Breast epithelium (tissue), 4 donors: ENCODE measurements at regions not wholly inside any gene's neighbourhood (a gene's known extent, or its start where the extent isn't known, plus 50 kb on each side); places are given as distances from the start of the nearest gene placed in this dataset.

ENCODE experiments used
- DNase-seq, 2 donors: peaks; one replicate each; pipeline ENCODE4 v3.0.0-alpha.2; 2019; ENCODE audit warnings: low spot score in 2 of 2
- H3K27ac ChIP-seq, 2 donors: fragments of 200-600 bp; sonication (generic) in 1 of 2; one replicate each; pipeline ENCODE4 v1.5.1; 2016 to 2019; ENCODE audit warnings: mild to moderate bottlenecking in 1 of 2
- H3K27me3 ChIP-seq, 2 donors: fragments of 200-600 bp; sonication (generic) in 1 of 2; one replicate each; pipeline versions ENCODE4 v1.5.1 to v1.6.0; 2017 to 2019; ENCODE audit warnings: control low read depth in 1 of 2, mild to moderate bottlenecking in 1 of 2
- H3K36me3 ChIP-seq: fragments of 200-600 bp; one replicate; pipeline ENCODE4 v1.5.1; 2019
- H3K4me1 ChIP-seq, 2 donors: fragments of 200-600 bp; sonication (generic); one replicate each; pipeline ENCODE4 v1.5.1; 2016 to 2019; ENCODE audit warnings: control low read depth in 1 of 2
- H3K4me3 ChIP-seq, 3 donors: fragments of 200-600 bp; sonication (generic); 1 replicate in 2 of 3; 2 replicates in 1 of 3; pipeline ENCODE4 v1.5.1; 2016 to 2019; ENCODE audit warnings: mild to moderate bottlenecking in 3 of 3, moderate library complexity in 2 of 3
- H3K9me3 ChIP-seq, 2 donors: fragments of 200-600 bp; sonication (generic) in 1 of 2; one replicate each; pipeline ENCODE4 v1.5.1; 2016 to 2019; ENCODE audit warnings: control low read depth in 1 of 2
- POLR2A ChIP-seq: fragments of 450-650 bp; IDR thresholded peaks from one replicate; pipeline ENCODE4 v1.6.1; 2016; ENCODE audit warnings: antibody characterized with exemption, mild to moderate bottlenecking, moderate library complexity
- POLR2AphosphoS5 ChIP-seq, 3 donors: sonication (generic); formaldehyde crosslinking; IDR thresholded peaks; one replicate each; pipeline ENCODE4 v1.6.1; 2017; ENCODE audit warnings: antibody characterized with exemption in 3 of 3
- intact Hi-C: fragments of 100-400 bp; cut with DNase I; formaldehyde crosslinking; loops from one replicate; pipeline ENCODE4 v1.15.1; 2023; ENCODE audit warnings: low total_unique reads
- TF ChIP-seq, protein P1 (sequence below), 3 donors: fragments of 450-650 bp; IDR thresholded peaks; one replicate each; pipeline ENCODE4 v1.5.1; 2016 to 2017; ENCODE audit warnings: antibody characterized with exemption in 3 of 3, mild to moderate bottlenecking in 3 of 3, moderate library complexity in 3 of 3

DNA sequence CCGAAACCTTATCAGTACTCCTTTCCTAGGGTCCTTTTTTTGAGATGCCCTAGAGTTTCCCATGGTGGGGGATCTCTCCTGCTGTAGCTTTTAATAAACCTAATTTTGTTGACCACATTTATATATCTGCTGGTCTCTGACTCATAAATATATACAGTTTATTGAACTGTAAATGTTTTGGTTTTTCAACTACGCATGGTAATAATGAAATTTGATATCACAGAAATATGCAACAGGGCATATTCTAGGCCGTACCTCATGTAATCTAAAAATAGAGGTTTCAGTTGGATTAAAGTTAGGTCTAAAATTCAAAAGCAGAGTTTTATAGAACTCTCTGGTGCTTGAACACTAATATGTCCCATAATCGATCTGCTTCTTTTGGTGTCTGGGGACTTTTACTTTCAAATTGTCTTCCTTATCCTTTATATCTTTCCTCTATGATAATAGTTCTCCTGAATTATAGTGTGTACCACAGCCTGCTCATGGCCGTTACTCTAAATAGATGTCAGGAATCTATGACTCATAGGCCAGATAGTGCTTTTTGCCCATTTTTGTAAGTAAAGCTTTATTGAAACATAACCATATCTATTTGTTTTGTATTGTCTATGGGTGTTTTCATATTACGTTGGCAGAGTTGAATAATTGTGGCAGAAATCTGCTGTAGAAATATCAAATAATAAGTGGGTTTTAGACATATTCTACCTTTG is 324.8 kb upstream of the PCDH9 start:
- no peak for DNase-seq
- H3K36me3 ChIP-seq = no peaks in the 10 kb centered on the region
- H3K9me3 ChIP-seq = peaks cover 0 to 14% of the 10 kb centered on the region in 2 donors
- TF ChIP-seq POLR2A = no peak
- TF ChIP-seq, protein P1, sequence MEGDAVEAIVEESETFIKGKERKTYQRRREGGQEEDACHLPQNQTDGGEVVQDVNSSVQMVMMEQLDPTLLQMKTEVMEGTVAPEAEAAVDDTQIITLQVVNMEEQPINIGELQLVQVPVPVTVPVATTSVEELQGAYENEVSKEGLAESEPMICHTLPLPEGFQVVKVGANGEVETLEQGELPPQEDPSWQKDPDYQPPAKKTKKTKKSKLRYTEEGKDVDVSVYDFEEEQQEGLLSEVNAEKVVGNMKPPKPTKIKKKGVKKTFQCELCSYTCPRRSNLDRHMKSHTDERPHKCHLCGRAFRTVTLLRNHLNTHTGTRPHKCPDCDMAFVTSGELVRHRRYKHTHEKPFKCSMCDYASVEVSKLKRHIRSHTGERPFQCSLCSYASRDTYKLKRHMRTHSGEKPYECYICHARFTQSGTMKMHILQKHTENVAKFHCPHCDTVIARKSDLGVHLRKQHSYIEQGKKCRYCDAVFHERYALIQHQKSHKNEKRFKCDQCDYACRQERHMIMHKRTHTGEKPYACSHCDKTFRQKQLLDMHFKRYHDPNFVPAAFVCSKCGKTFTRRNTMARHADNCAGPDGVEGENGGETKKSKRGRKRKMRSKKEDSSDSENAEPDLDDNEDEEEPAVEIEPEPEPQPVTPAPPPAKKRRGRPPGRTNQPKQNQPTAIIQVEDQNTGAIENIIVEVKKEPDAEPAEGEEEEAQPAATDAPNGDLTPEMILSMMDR (IDR thresholded peaks at IDR 0.05) = no peak
- no peak for TF ChIP-seq POLR2AphosphoS5 (IDR thresholded peaks at IDR 0.05)
- no peak overlapping the region for H3K27ac ChIP-seq
- no peak overlapping the region for H3K4me3 ChIP-seq
- no peaks in the 10 kb centered on the region for H3K4me1 ChIP-seq
- H3K27me3 ChIP-seq = no peaks in the 10 kb centered on the region
- intact Hi-C loops = no loop called here

DNA sequence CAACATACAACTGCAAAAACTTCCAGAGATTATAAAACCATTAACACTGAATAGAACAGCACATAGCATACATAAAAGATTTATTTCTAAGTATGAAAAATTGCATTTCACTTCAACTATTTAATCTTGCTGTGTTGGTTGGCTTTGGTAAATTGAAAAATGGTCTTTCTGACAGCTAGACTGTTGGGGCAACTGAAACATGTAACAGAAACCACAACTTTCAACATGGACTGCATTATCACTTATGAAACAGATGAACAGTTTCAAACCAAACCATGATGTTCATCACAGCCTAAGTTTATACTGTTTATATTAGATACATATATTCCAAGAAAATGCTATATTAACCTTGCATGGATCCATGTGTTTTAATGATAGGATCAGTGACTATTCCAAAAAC is 324.1 kb upstream of the PCDH9 start:
- Histone ChIP-seq H3K4me1 (no peaks in the 10 kb centered on the region), H3K4me3 (no peak overlapping the region), H3K36me3 (no peaks in the 10 kb centered on the region), H3K9me3 (peaks cover 0 to 14% of the 10 kb centered on the region in 2 donors), H3K27me3 (no peaks in the 10 kb centered on the region), H3K27ac (no peak overlapping the region)
- DNase-seq = no peak
- TF ChIP-seq POLR2AphosphoS5 (IDR thresholded peaks at IDR 0.05) (no peak), POLR2A (no peak)
- TF ChIP-seq, protein P1 (IDR thresholded peaks at IDR 0.05) = no peak
- intact Hi-C loops = no loop called here

DNA sequence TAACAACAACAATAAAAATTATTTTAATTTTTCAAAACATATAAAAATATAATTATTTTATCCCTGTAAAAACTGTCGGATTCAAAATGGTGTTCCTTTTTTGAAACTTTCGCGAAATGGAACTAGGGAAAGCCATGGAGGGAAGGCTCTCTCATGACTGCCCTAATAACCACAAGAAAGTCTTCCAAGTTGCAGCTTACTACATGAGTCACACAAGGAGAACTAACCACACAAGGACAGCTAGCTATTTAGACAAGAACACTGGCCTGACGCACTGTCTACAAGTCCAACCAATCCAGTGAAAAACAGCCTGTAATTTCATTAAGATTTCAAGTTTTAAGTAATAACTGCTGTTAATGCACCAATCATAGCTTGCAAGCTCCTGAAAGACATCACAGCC is 319.2 kb upstream of the PCDH9 start:
- Histone ChIP-seq H3K4me1 (no peaks in the 10 kb centered on the region), H3K27ac (no peak overlapping the region), H3K9me3 (no peaks in the 10 kb centered on the region), H3K4me3 (no peak overlapping the region), H3K27me3 (no peaks in the 10 kb centered on the region), H3K36me3 (no peaks in the 10 kb centered on the region)
- no peak for DNase-seq
- intact Hi-C loops = no loop called here
- TF ChIP-seq POLR2AphosphoS5 (IDR thresholded peaks at IDR 0.05) (no peak), POLR2A (no peak)
- TF ChIP-seq, protein P1 (IDR thresholded peaks at IDR 0.05) = no peak

DNA sequence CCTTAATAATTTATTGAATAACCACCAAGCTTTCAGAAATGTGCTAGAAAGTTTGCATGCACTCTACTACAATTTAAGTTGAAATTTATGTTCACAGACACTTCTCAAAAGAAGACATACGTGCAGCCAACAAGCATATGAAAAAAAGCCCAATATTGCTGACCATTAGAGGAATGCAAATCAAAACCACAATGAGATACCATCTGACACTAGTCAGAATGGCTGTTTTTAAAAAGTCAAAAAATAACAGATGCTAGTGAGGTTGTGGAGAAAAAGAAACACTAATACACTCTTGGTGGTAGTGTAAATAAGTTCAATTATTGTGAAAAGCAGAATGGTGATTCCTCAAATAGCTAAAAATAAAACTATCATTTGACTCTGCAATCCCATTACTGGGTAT is 308.8 kb upstream of the PCDH9 start:
- Histone ChIP-seq H3K27me3 (no peaks in the 10 kb centered on the region), H3K4me3 (no peak overlapping the region), H3K36me3 (no peaks in the 10 kb centered on the region), H3K27ac (no peak overlapping the region), H3K9me3 (no peaks in the 10 kb centered on the region), H3K4me1 (no peaks in the 10 kb centered on the region)
- DNase-seq = no peak
- intact Hi-C loops = no loop called here
- TF ChIP-seq POLR2A (no peak), POLR2AphosphoS5 (IDR thresholded peaks at IDR 0.05) (no peak)
- TF ChIP-seq, protein P1 (IDR thresholded peaks at IDR 0.05) = no peak

DNA sequence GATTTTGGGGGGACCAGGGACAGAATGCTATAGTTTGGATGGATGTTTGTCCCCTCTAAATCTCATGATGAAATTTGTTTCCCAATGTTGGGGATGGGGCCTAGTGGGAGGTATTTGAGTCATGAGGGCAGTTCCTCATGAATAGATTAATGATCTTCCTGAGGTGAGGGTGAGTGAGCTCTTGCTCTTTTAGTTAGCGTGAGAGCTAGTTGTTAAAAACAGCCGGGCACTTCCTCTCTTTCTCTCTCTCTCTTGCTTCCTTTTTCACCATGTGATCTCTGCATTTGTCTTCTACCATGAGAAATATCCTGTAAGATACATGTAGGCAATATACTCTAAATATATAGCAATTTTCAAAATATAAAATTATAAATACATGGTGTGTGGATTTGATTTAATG is 290.8 kb upstream of the PCDH9 start:
- H3K27me3 ChIP-seq = no peaks in the 10 kb centered on the region

More for the DNA sequence above, 290.8 kb upstream of the PCDH9 start:
- no peaks in the 10 kb centered on the region for H3K36me3 ChIP-seq
- intact Hi-C loops = no loop called here
- H3K27ac ChIP-seq = no peak overlapping the region
- no peak for DNase-seq
- no peaks in the 10 kb centered on the region for H3K9me3 ChIP-seq
- TF ChIP-seq, protein P1 (IDR thresholded peaks at IDR 0.05) = no peak
- TF ChIP-seq POLR2A = no peak
- no peak for TF ChIP-seq POLR2AphosphoS5 (IDR thresholded peaks at IDR 0.05)
- no peaks in the 10 kb centered on the region for H3K4me1 ChIP-seq
- H3K4me3 ChIP-seq = no peak overlapping the region
